ENCODE measurements at regions not wholly inside any gene's neighbourhood (a gene's known extent, or its start where the extent isn't known, plus 50 kb on each side); places are given as distances from the start of the nearest gene placed in this dataset.

DNA sequence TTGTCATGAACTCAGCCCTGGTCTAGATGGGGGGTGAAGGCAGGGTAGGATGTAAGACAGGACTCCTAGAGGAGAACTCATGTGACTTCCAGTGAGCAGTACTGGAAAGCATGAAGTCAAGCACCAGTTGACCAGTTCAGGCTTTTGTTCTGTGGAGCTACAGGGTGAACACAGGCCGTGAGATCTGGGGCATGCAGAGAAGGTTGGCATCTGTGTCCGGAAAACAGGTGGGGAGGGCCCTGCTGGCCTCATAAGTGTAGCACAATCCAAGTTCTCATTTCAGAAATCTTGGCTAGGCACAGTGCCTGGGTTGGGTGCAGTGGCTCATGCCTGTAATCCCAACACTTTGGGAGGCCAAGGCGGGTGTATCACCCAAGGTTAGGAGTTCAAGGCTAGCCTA, 50.9 kb upstream of the SPATS2L start:
- H3K23ac ChIP-seq (ENCODE audit: low read depth, low read length, poor library complexity): no peak overlapping the region
- no peak overlapping the region for H3K4me3 ChIP-seq (ENCODE audit: low read length in 2 of 2)
- peaks cover 0 to 6% (median 0%) of the 10 kb centered on the region in 3 experiments for H3K27me3 ChIP-seq (ENCODE audit: control insufficient read depth in 3 of 3, insufficient read depth in 3 of 3, low read depth in 1 of 3, low read length in 3 of 3)
- no peak overlapping the region for H3K27ac ChIP-seq (replicated peaks; ENCODE audit: low read length)
- no peak overlapping the region for H2BK15ac ChIP-seq (ENCODE audit: low read length)
- H3K9me3 ChIP-seq (replicated peaks in 1 of 2; ENCODE audit: control insufficient read depth in 2 of 2, insufficient read depth in 1 of 2, low read depth in 1 of 2, low read length in 2 of 2): no peaks in the 10 kb centered on the region
- H4K8ac ChIP-seq (ENCODE audit: low read depth, low read length): no peak overlapping the region
- H3K4me1 ChIP-seq (ENCODE audit: control insufficient read depth in 2 of 2, insufficient read depth in 1 of 2, low read depth in 1 of 2, low read length in 2 of 2): no peaks in the 10 kb centered on the region
- no peak overlapping the region for H2AFZ ChIP-seq (ENCODE audit: low read length)
- H2AK5ac ChIP-seq (ENCODE audit: low read depth, low read length): no peak overlapping the region
- no CpG with 5 or more reads among the region's 3 CpGs for WGBS, 2 donors (ENCODE audit: extremely low coverage in 2 of 2, insufficient read length in 2 of 2, insufficient replicate concordance in 1 of 2)
- H2BK5ac ChIP-seq (ENCODE audit: low read length): no peak overlapping the region
- DNase-seq (ENCODE audit: low spot score): no peak
- H3K18ac ChIP-seq (ENCODE audit: low read length): no peak overlapping the region
- peaks cover 2% of the 10 kb centered on the region for H3K79me1 ChIP-seq (ENCODE audit: low read depth, low read length)
- H3K14ac ChIP-seq (ENCODE audit: low read length): no peak overlapping the region
- H3K4me2 ChIP-seq (ENCODE audit: insufficient read depth, low read length, poor library complexity, severe bottlenecking): no peak overlapping the region
- H3K36me3 ChIP-seq (replicated peaks in 1 of 2; ENCODE audit: control insufficient read depth in 2 of 2, insufficient read depth in 2 of 2, low read length in 2 of 2): no peaks in the 10 kb centered on the region
- no peak overlapping the region for H3K9ac ChIP-seq (ENCODE audit: low read depth, low read length, poor library complexity)
- no peak overlapping the region for H3K4ac ChIP-seq (ENCODE audit: low read length)
- H2BK12ac ChIP-seq (ENCODE audit: low read length): peak overlapping the region; percentile 8
- no peak overlapping the region for H2BK120ac ChIP-seq (ENCODE audit: low read depth, low read length)
- H4K91ac ChIP-seq (ENCODE audit: low read depth, low read length, poor library complexity): no peak overlapping the region

Measured in neuronal stem cell (in vitro differentiated cells).